ENCODE measurements at regions not wholly inside any gene's neighbourhood (a gene's known extent, or its start where the extent isn't known, plus 50 kb on each side); places are given as distances from the start of the nearest gene placed in this dataset.

DNA sequence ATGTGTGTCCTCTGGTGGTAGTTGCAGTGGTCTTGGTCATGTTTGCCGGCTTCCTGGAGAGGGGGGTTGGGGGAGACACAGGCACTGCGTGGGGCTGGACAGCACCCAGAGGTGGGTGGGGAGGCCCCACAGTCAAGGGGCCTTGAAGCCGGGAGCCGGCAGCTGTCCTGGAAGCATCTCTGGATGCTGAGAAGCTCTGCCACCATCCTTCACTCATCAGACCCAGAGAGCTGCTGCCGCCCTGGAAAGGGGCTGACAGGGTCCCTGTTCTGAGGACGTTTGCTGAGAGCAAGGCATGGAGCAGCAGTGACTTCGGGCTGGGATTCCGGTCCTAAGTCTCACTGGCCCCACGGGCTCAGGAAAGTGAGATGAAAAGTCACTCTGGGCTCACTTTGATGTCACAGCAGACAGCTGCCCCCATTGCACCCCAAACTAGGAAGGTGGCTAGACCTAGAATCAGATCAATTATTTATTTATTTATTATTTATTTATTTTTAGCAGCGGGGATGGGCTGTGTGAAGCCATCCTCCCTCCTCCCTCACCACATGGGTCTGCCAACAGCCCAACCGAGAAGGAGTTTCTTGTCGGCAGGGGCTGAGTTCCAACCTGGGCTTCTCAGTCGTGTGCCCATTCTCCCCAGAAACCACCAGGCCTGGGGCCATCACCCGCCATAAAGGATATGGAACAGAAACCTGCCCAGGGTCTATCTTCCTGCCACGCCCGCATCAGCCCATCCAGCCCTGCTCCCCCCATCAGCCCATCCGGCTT, 547.4 kb downstream of the PTPRU start:
- DNase-seq (ENCODE audit: low read depth, low spot score) (no peak), ATAC-seq (no peak), FAIRE-seq (no peak)
- H2AFZ ChIP-seq (ENCODE audit: control insufficient read depth, low read depth, low read length), result no peak overlapping the region
- no peak overlapping the region for H3K4me3 ChIP-seq
- BruUV-seq (replicated peaks), result no TSS peak
- intact Hi-C loops (cut with micrococcal nuclease; ENCODE audit: unreplicated experiment) (no loop called here), in situ Hi-C loops (cut with MboI) (no loop called here)
- H3K27ac ChIP-seq (ENCODE audit: control insufficient read depth, insufficient read depth), result no peak overlapping the region
- WGBS (ENCODE audit: insufficient coverage, insufficient replicate concordance, low lambda C conversion rate, missing lambda C conversion rate), result 29% methylated on average over 14 of the region's 17 CpGs
- peaks cover 4 to 5% of the 10 kb centered on the region in 2 experiments; a peak in 3 of 4 replicates for H3K27me3 ChIP-seq (replicated peaks in 1 of 2; ENCODE audit: control insufficient read depth in 2 of 2, insufficient read depth in 2 of 2, low read length in 1 of 2)
- no peak overlapping the region for H3K4me2 ChIP-seq (ENCODE audit: control insufficient read depth, insufficient read depth)
- no peaks in the 10 kb centered on the region for H3K79me2 ChIP-seq (ENCODE audit: control insufficient read depth, insufficient read depth, low read length)
- H3K9me3 ChIP-seq (replicated peaks; ENCODE audit: control insufficient read depth, insufficient read depth, low read length), result no peaks in the 10 kb centered on the region
- no peaks in the 10 kb centered on the region for H4K20me1 ChIP-seq (ENCODE audit: control insufficient read depth, insufficient read depth)
- ChIA-PET CTCF (interaction anchor here (1.0 kb wide), 1 partner anchor 9 kb away, joined by 3 read pairs; no protein-coding TSS in a partner anchor), SMC1A (ENCODE audit: uncharacterized antibody, unreplicated experiment) (no interaction called here), RAD21 (ENCODE audit: unreplicated experiment) (no interaction called here), POLR2A (no interaction called here)
- H3K9ac ChIP-seq (ENCODE audit: control insufficient read depth, insufficient read depth, low read length), result no peak overlapping the region
- H3K4me1 ChIP-seq (ENCODE audit: control insufficient read depth, insufficient read depth, low read length), result no peaks in the 10 kb centered on the region
- H3K36me3 ChIP-seq (ENCODE audit: control insufficient read depth in 2 of 2, insufficient read depth in 2 of 2, low read length in 1 of 2), result no peaks in the 10 kb centered on the region
- TF ChIP-seq SKIL (IDR thresholded peaks at IDR 0.05; ENCODE audit: low read depth, poor library complexity, severe bottlenecking) (no peak), ZBED1 (IDR thresholded peaks at IDR 0.05; ENCODE audit: borderline replicate concordance) (no peak), BHLHE40 (IDR thresholded peaks at IDR 0.05; ENCODE audit: borderline replicate concordance in 1 of 2, low read depth in 2 of 2, low read length in 1 of 2) (no peak), MTA3 (IDR thresholded peaks at IDR 0.05; ENCODE audit: borderline replicate concordance, low read length) (no peak), RFX5 (IDR thresholded peaks at IDR 0.05; ENCODE audit: low read depth, low read length) (no peak), SPI1 (IDR thresholded peaks at IDR 0.05; ENCODE audit: borderline replicate concordance, insufficient read depth, low read depth, low read length) (no peak), USF2 (IDR thresholded peaks at IDR 0.05; ENCODE audit: borderline replicate concordance, low read depth, low read length) (no peak), SMARCA5 (IDR thresholded peaks at IDR 0.05) (no peak), E2F4 (IDR thresholded peaks at IDR 0.05; ENCODE audit: low read depth, low read length) (no peak), NR2C2 (IDR thresholded peaks at IDR 0.05; ENCODE audit: borderline replicate concordance, control insufficient read depth, insufficient read length, low read depth) (no peak), MXI1 (IDR thresholded peaks at IDR 0.05; ENCODE audit: low read depth, low read length) (no peak), HDAC6 (IDR thresholded peaks at IDR 0.05; ENCODE audit: unreplicated experiment) (no peak)
- TF ChIP-seq, protein P1, sequence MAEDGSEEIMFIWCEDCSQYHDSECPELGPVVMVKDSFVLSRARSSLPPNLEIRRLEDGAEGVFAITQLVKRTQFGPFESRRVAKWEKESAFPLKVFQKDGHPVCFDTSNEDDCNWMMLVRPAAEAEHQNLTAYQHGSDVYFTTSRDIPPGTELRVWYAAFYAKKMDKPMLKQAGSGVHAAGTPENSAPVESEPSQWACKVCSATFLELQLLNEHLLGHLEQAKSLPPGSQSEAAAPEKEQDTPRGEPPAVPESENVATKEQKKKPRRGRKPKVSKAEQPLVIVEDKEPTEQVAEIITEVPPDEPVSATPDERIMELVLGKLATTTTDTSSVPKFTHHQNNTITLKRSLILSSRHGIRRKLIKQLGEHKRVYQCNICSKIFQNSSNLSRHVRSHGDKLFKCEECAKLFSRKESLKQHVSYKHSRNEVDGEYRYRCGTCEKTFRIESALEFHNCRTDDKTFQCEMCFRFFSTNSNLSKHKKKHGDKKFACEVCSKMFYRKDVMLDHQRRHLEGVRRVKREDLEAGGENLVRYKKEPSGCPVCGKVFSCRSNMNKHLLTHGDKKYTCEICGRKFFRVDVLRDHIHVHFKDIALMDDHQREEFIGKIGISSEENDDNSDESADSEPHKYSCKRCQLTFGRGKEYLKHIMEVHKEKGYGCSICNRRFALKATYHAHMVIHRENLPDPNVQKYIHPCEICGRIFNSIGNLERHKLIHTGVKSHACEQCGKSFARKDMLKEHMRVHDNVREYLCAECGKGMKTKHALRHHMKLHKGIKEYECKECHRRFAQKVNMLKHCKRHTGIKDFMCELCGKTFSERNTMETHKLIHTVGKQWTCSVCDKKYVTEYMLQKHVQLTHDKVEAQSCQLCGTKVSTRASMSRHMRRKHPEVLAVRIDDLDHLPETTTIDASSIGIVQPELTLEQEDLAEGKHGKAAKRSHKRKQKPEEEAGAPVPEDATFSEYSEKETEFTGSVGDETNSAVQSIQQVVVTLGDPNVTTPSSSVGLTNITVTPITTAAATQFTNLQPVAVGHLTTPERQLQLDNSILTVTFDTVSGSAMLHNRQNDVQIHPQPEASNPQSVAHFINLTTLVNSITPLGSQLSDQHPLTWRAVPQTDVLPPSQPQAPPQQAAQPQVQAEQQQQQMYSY (CRISPR knock-in tag; IDR thresholded peaks at IDR 0.05), result no peak
- TF ChIP-seq, protein P2, sequence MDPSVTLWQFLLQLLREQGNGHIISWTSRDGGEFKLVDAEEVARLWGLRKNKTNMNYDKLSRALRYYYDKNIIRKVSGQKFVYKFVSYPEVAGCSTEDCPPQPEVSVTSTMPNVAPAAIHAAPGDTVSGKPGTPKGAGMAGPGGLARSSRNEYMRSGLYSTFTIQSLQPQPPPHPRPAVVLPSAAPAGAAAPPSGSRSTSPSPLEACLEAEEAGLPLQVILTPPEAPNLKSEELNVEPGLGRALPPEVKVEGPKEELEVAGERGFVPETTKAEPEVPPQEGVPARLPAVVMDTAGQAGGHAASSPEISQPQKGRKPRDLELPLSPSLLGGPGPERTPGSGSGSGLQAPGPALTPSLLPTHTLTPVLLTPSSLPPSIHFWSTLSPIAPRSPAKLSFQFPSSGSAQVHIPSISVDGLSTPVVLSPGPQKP (IDR thresholded peaks at IDR 0.05; ENCODE audit: low read depth, low read length), result no peak
